AG04449 (cell line): ENCODE measurements at regions not wholly inside any gene's neighbourhood (a gene's known extent, or its start where the extent isn't known, plus 50 kb on each side); places are given as distances from the start of the nearest gene placed in this dataset.

Source experiments
- CTCF ChIA-PET: fragments of 350-600 bp; formaldehyde crosslinking; extraction: SDS; loops from one replicate; lab custom pipeline; 2021; ENCODE audit warnings: antibody characterized with exemption; lab: Yijun Ruan, JAX
- POLR2A ChIA-PET: fragments of 400-600, 350-600 bp; formaldehyde crosslinking; extraction: SDS; loops from one replicate; lab custom pipeline; 2020; ENCODE audit warnings: antibody characterized with exemption, inconsistent platforms; lab: Yijun Ruan, JAX
- DNase-seq: peaks from one replicate; pipeline ENCODE4 v3.0.0-alpha.2; 2010; ENCODE audit warnings: low read depth, low spot score
- H3K4me3 ChIP-seq: 2 replicates; pipeline ENCODE4 v1.5.1; 2011; ENCODE audit warnings: low read depth, mild to moderate bottlenecking, control low read depth, low read length
- CTCF ChIP-seq: IDR thresholded peaks from one replicate; pipeline ENCODE4 v1.5.1; 2011; ENCODE audit warnings: mild to moderate bottlenecking, moderate library complexity, low read length, control low read depth, inconsistent platforms; ENCODE audit not compliant: insufficient read depth; ENCODE audit errors: missing control alignments

DNA sequence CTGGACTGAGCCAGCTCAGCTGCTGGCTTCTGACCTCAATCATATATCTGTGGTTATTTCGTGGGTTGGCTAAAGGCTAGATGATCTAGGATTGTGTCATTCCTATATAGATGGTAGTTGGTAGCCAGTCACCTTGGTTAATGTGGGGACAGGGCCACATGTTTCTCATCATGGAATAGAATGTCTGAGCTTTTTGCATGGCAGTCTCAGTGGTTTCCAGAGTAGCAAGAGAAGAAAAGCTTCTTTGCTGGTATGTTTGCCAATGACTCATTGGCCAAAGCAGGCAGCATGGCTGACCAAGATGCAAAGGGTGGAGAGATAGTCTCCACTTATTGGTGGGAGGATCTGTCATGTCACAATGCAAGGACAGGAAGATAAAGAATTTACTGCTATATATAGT lies 746.4 kb upstream of the FLRT2 start:
- no peak for DNase-seq
- CTCF ChIA-PET, result no interaction called here

GRCh38 chr14:84785996-84786395 lies 743.9 kb upstream of the FLRT2 start:
- no peak overlapping the region for H3K4me3 ChIP-seq
- DNase-seq, result no peak
- POLR2A ChIA-PET, result no interaction called here
- no peak for TF ChIP-seq CTCF
- CTCF ChIA-PET, result no interaction called here

More for the DNA sequence above, 746.4 kb upstream of the FLRT2 start:
- no peak overlapping the region for H3K4me3 ChIP-seq
- POLR2A ChIA-PET, result no interaction called here
- TF ChIP-seq CTCF, result no peak

DNA sequence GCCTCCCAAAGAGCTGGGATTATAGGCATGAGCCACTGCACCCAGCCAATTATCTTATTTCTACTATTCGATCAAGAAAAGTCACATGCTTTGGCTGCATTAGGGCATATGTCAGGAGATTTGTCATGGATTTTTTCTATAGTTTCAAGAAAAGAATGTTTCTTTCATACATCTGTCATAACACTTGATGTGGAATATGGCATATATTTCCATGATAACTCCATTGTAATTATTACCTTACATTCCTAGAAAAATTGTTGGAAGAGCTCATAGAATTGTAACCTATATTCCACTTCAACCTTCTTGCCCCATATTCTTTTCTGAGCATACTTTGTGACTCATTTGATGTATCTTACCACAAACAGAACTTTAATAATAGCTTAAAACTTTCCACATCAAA lies 740.9 kb upstream of the FLRT2 start:
- no peak for DNase-seq
- TF ChIP-seq CTCF, result no peak
- no peak overlapping the region for H3K4me3 ChIP-seq
- CTCF ChIA-PET, result no interaction called here
- POLR2A ChIA-PET, result no interaction called here

GRCh38 chr14:84792722-84793410 lies 737.1 kb upstream of the FLRT2 start:
- H3K4me3 ChIP-seq, result no peak overlapping the region
- DNase-seq, result no peak
- POLR2A ChIA-PET, result no interaction called here
- TF ChIP-seq CTCF, result no peak
- CTCF ChIA-PET, result no interaction called here

DNA sequence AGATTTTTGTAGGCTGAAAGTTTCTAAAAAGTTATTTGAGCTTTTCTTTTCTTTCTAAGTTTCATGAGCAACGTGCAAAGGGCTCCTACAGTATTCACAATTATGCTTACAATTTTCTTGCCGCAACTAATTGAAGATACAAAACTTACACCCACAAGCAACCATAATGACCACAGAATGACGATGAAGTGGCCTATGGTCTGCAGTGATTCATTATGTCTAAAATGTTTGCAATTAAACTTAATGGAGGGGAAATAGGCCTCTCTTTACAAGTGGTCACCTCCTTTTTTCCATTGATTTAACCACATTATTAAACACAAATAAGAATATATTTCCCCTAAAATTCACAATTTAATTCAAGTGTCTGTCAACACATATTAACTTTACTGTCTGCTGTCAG lies 732.6 kb upstream of the FLRT2 start:
- POLR2A ChIA-PET, result no interaction called here
- no peak for TF ChIP-seq CTCF
- CTCF ChIA-PET, result no interaction called here
- H3K4me3 ChIP-seq, result no peak overlapping the region
- DNase-seq, result no peak

GRCh38 chr14:84804468-84804867 lies 725.5 kb upstream of the FLRT2 start:
- TF ChIP-seq CTCF, result no peak
- CTCF ChIA-PET, result no interaction called here
- POLR2A ChIA-PET, result no interaction called here
- no peak for DNase-seq
- H3K4me3 ChIP-seq, result no peak overlapping the region
